Sigmoid colon (tissue), 6 donors: ENCODE measurements at regions not wholly inside any gene's neighbourhood (a gene's known extent, or its start where the extent isn't known, plus 50 kb on each side); places are given as distances from the start of the nearest gene placed in this dataset.

ENCODE experiments used
- DNase-seq: peaks from one replicate; pipeline ENCODE4 v3.0.0-alpha.2; 2019
- H3K27ac ChIP-seq, 4 donors: fragments of 200-600 bp; sonication (generic); one replicate each; pipeline ENCODE4 v1.5.1; 2016 to 2019; ENCODE audit warnings: mild to moderate bottlenecking in 1 of 4
- H3K27me3 ChIP-seq, 3 donors: fragments of 200-600 bp; sonication (generic); one replicate each; pipeline ENCODE4 v1.5.1; 2019; ENCODE audit warnings: mild to moderate bottlenecking in 1 of 3
- H3K36me3 ChIP-seq, 4 donors: fragments of 200-600 bp; sonication (generic); one replicate each; pipeline ENCODE4 v1.5.1; 2016 to 2019
- H3K4me1 ChIP-seq, 4 donors: fragments of 200-600 bp; sonication (generic); one replicate each; pipeline ENCODE4 v1.5.1; 2017 to 2019
- H3K4me3 ChIP-seq, 4 donors: fragments of 200-600 bp; sonication (generic); one replicate each; pipeline ENCODE4 v1.5.1; 2017 to 2019; ENCODE audit warnings: mild to moderate bottlenecking in 2 of 4, moderate library complexity in 1 of 4
- H3K9me3 ChIP-seq, 4 donors: fragments of 200-600 bp in 3 of 4; sonication (generic) in 3 of 4; one replicate each; pipeline versions ENCODE4 v1.5.1 to v1.6.1; 2013 to 2019
- EP300 ChIP-seq, 4 donors: sonication (generic); formaldehyde crosslinking; IDR thresholded peaks; one replicate each; pipeline ENCODE4 v1.6.1; 2017; ENCODE audit warnings: antibody characterized with exemption in 4 of 4
- POLR2A ChIP-seq, 2 donors: fragments of 450-650 bp; IDR thresholded peaks; one replicate each; pipeline ENCODE4 v1.6.1; 2016; ENCODE audit warnings: antibody characterized with exemption in 2 of 2, mild to moderate bottlenecking in 2 of 2, moderate library complexity in 2 of 2
- POLR2AphosphoS5 ChIP-seq, 4 donors: sonication (generic); formaldehyde crosslinking; IDR thresholded peaks; one replicate each; pipeline ENCODE4 v1.6.1; 2017; ENCODE audit warnings: antibody characterized with exemption in 4 of 4
- WGBS, 2 donors: extraction: QIAGEN DNeasy Blood & Tissue Kit; methylation state at CpG; one replicate each; pipeline ENCODE4 v1.1.7; 2013; 5-methylcytosine and 5-hydroxymethylcytosine counted together
- intact Hi-C: fragments of 100-400 bp; cut with DNase I; formaldehyde crosslinking; loops from one replicate; pipeline ENCODE4 v1.15.1; 2023
- TF ChIP-seq, protein P1 (sequence below), 4 experiments: fragments of 450-650 bp in 3 of 4; fragments of 200-600 bp in 1 of 4; IDR thresholded peaks; one replicate each; pipeline ENCODE4 v1.5.1; 2016 to 2019; ENCODE audit warnings: antibody characterized with exemption in 4 of 4, mild to moderate bottlenecking in 3 of 4, moderate library complexity in 2 of 4
- donor health status: healthy with polysubstance abuse.
- donor health status: healthy.

DNA sequence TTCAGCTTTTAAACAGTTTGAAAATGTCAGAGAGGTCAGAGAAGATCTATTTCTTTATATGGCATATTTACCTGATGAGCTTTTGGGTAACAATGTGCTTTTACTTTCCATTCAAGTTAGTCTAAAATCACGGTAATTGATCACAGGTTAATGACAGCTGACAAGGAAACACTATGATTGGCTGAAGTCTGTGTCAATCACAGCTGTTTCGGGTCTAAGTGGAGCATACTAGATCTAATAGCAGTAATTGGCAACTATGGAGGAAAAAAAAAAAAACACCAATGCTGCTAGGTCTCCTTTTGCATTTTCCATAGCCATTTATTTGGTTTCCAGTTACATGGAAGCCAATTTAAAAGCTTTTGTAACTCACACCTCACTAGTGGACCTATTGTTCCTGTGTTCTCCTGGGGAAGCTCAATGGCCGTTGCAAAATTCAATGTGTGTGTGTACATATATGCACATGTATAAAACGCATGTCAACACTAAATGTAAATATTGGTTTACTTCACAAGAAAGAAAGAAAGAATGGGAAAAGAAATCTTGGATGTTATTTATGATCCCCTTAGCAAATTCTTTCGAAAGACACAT is 568.3 kb upstream of the ZFHX3 start:
- no peak for DNase-seq
- no peak overlapping the region for H3K27ac ChIP-seq
- no peaks in the 10 kb centered on the region for H3K27me3 ChIP-seq
- no peaks in the 10 kb centered on the region for H3K9me3 ChIP-seq
- no peaks in the 10 kb centered on the region for H3K4me1 ChIP-seq
- intact Hi-C loops, result no loop called here
- no peaks in the 10 kb centered on the region for H3K36me3 ChIP-seq
- H3K4me3 ChIP-seq, result no peak overlapping the region
- TF ChIP-seq POLR2AphosphoS5 (IDR thresholded peaks at IDR 0.05) (no peak), EP300 (IDR thresholded peaks at IDR 0.05) (no peak), POLR2A (IDR thresholded peaks at IDR 0.05) (no peak)
- TF ChIP-seq, protein P1, sequence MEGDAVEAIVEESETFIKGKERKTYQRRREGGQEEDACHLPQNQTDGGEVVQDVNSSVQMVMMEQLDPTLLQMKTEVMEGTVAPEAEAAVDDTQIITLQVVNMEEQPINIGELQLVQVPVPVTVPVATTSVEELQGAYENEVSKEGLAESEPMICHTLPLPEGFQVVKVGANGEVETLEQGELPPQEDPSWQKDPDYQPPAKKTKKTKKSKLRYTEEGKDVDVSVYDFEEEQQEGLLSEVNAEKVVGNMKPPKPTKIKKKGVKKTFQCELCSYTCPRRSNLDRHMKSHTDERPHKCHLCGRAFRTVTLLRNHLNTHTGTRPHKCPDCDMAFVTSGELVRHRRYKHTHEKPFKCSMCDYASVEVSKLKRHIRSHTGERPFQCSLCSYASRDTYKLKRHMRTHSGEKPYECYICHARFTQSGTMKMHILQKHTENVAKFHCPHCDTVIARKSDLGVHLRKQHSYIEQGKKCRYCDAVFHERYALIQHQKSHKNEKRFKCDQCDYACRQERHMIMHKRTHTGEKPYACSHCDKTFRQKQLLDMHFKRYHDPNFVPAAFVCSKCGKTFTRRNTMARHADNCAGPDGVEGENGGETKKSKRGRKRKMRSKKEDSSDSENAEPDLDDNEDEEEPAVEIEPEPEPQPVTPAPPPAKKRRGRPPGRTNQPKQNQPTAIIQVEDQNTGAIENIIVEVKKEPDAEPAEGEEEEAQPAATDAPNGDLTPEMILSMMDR (IDR thresholded peaks at IDR 0.05), result no peak
- WGBS, 2 donors, result 63 to 84% methylated on average over 5 of the region's 5 CpGs

DNA sequence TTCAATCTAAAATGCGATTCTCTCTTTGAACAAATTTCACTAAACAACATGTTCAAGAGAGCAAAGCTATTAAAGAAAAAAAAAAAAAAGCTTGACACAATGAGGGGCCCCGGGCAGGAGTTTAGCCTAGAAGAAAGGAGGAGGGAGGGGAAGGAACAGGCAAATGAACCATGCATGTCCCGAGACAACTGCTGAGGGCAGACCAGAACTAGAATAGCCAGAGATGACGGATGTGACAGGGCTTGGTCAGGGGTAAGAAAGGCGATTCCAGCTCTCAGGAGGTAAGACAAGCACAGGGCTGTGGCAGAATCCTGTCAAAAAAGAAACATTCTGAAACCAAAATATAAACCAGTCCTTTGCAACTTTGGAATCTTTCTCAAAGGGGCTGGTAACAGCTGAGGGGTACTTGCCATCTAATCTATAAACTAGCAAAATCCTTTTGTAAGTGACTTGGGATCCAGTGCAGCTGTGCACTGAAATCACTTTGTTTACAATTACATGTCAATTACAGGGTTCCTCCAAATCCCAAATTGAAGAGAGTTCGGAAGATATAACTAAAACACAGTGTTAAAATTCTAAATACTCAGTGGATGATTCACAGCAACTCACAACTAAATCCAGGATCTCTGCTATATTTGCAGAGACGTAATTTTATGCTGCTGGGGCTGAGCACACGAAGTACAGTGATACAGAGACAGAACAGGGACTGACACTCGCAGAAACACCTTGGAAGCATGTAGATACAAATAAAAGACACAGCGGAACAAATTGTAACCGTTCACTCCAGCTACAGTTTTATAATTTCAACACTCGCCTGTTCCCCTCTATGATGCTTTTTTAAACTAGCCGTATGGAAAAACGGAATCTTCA is 567.4 kb upstream of the ZFHX3 start:
- 72 to 73% methylated on average over 14 of the region's 14 CpGs for WGBS, 2 donors
- no peak overlapping the region for H3K4me3 ChIP-seq
- DNase-seq, result no peak
- intact Hi-C loops, result no loop called here
- no peaks in the 10 kb centered on the region for H3K4me1 ChIP-seq
- no peak for TF ChIP-seq POLR2AphosphoS5 (IDR thresholded peaks at IDR 0.05)
- no peak for TF ChIP-seq POLR2A (IDR thresholded peaks at IDR 0.05)
- TF ChIP-seq, protein P1 (IDR thresholded peaks at IDR 0.05), result no peak
- TF ChIP-seq EP300 (IDR thresholded peaks at IDR 0.05), result no peak
- no peaks in the 10 kb centered on the region for H3K27me3 ChIP-seq
- H3K9me3 ChIP-seq, result no peaks in the 10 kb centered on the region
- no peaks in the 10 kb centered on the region for H3K36me3 ChIP-seq
- no peak overlapping the region for H3K27ac ChIP-seq

DNA sequence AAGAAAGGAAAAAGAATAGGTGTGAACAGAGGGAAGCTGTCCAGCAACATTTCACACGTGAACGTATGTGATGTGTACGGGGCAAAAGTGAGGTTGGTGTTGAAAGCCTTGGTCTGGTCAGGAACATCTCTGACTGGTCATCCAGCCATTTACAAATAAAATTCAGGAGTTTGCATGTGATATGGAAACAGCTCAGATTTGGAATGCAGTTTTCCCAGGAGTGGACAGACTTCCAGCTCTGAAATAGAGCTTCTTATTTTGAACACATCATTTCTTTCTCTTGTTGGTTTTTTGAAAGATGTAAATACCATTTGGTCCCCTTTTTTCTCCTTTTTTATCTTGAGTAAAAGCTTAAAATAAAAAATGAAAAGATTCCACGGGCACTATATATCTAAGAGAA is 566.2 kb upstream of the ZFHX3 start:
- 77 to 83% methylated on average over 4 of the region's 4 CpGs for WGBS, 2 donors
- TF ChIP-seq POLR2AphosphoS5 (IDR thresholded peaks at IDR 0.05), result no peak
- no peak for TF ChIP-seq EP300 (IDR thresholded peaks at IDR 0.05)
- TF ChIP-seq POLR2A (IDR thresholded peaks at IDR 0.05), result no peak
- TF ChIP-seq, protein P1 (IDR thresholded peaks at IDR 0.05), result no peak
- no peaks in the 10 kb centered on the region for H3K27me3 ChIP-seq
- H3K9me3 ChIP-seq, result no peaks in the 10 kb centered on the region
- intact Hi-C loops, result no loop called here
- no peak overlapping the region for H3K27ac ChIP-seq
- no peaks in the 10 kb centered on the region for H3K4me1 ChIP-seq
- no peak for DNase-seq
- H3K4me3 ChIP-seq, result no peak overlapping the region
- no peaks in the 10 kb centered on the region for H3K36me3 ChIP-seq

DNA sequence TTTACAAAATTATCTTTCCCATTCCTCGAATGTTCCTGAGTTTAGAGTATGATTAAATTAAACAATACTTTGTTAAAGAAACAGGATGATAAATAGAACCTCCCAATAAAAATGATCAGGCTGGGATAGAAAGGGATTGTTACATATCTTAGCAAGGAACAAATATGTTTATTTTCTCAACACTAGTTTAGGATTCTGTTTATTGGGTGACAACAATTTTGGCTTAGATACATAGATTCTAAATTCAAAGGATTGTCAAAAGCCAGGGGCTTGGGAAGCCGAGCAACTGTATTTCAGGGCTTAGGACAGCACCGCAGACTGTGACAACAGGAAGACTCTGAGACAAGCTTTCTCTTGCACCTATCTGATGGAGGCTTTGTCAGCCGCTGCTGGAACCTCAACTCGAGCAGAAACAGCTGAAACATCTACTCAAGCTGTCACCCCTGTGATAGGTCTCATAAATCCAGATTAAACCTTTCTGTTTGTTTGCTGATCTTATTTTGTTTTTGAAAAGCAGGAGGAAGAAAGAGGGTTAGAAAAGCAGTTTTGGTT is 562.8 kb upstream of the ZFHX3 start:
- no peaks in the 10 kb centered on the region for H3K4me1 ChIP-seq
- no peaks in the 10 kb centered on the region for H3K36me3 ChIP-seq
- H3K9me3 ChIP-seq, result no peaks in the 10 kb centered on the region
- no peak overlapping the region for H3K4me3 ChIP-seq
- H3K27ac ChIP-seq, result no peak overlapping the region
- intact Hi-C loops, result no loop called here
- peaks cover 0 to 4% (median 0%) of the 10 kb centered on the region in 3 donors for H3K27me3 ChIP-seq
- no peak for TF ChIP-seq POLR2A (IDR thresholded peaks at IDR 0.05)
- 38 to 41% methylated on average over 5 of the region's 5 CpGs for WGBS, 2 donors
- DNase-seq, result no peak

DNA sequence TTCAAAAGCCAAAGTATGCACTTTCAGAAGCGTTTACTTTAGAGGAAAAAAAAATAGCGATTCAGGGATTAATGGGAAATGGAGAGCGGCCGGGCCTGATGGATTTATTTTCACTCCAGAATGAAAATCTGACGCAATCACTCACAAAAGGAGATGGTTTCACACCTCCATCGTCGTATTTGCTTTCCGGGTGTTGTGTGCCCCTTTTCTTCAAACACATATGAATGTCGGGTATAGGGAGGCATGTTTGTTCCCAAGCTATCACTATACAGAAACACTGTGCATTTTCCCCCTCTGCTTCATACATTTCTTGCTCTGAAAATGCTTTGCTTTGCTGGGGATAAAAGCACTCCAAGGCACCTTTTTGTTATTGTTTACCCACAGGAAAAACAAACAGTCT is 562.2 kb upstream of the ZFHX3 start:
- Histone ChIP-seq H3K4me1 (no peaks in the 10 kb centered on the region), H3K9me3 (no peaks in the 10 kb centered on the region), H3K4me3 (no peak overlapping the region), H3K27me3 (peaks cover 0 to 4% (median 0%) of the 10 kb centered on the region in 3 donors), H3K36me3 (no peaks in the 10 kb centered on the region), H3K27ac (no peak overlapping the region)
- TF ChIP-seq, protein P1 (IDR thresholded peaks at IDR 0.05), result no peak
- TF ChIP-seq POLR2A (IDR thresholded peaks at IDR 0.05), result no peak
- TF ChIP-seq EP300 (IDR thresholded peaks at IDR 0.05), result no peak
- TF ChIP-seq POLR2AphosphoS5 (IDR thresholded peaks at IDR 0.05), result no peak
- 52 to 53% methylated on average over 9 of the region's 9 CpGs for WGBS, 2 donors
- DNase-seq, result no peak
- intact Hi-C loops, result no loop called here
